Smooth muscle cell (in vitro differentiated cells): ENCODE measurements at regions not wholly inside any gene's neighbourhood (a gene's known extent, or its start where the extent isn't known, plus 50 kb on each side); places are given as distances from the start of the nearest gene placed in this dataset.

ENCODE experiments used
- DNase-seq: peaks from one replicate; lab custom pipeline; 2025; ENCODE audit not compliant: unreplicated experiment; lab: John Stamatoyannopoulos, UW
- H2AFZ ChIP-seq: fragments of 200-600 bp; sonication (generic); 2 replicates; pipeline ENCODE4 v1.6.0; 2016; ENCODE audit warnings: antibody characterized with exemption, low read depth, mild to moderate bottlenecking
- H3F3A ChIP-seq: fragments of 200-600 bp; sonication (generic); 2 replicates; pipeline ENCODE4 v1.6.0; 2017; ENCODE audit warnings: antibody characterized with exemption, low read depth
- H3K27ac ChIP-seq: fragments of 200-600 bp; sonication (generic); 2 replicates; pipeline ENCODE4 v1.5.1; 2016; ENCODE audit warnings: low read depth, mild to moderate bottlenecking
- H3K27me3 ChIP-seq: fragments of 200-600 bp; sonication (generic); 2 replicates; pipeline ENCODE4 v1.6.1; 2016; ENCODE audit warnings: low read depth, mild to moderate bottlenecking
- H3K36me3 ChIP-seq: fragments of 200-600 bp; sonication (generic); 2 replicates; pipeline ENCODE4 v1.5.1; 2016; ENCODE audit warnings: low read depth
- H3K4me1 ChIP-seq: fragments of 200-600 bp; sonication (generic); 2 replicates; pipeline ENCODE4 v1.5.1; 2016; ENCODE audit warnings: low read depth
- H3K4me2 ChIP-seq: fragments of 200-600 bp; sonication (generic); 2 replicates; pipeline ENCODE4 v1.6.0; 2016; ENCODE audit warnings: mild to moderate bottlenecking
- H3K4me3 ChIP-seq: fragments of 200-600 bp; sonication (generic); 2 replicates; pipeline ENCODE4 v1.5.1; 2016; ENCODE audit warnings: mild to moderate bottlenecking
- H3K79me2 ChIP-seq: fragments of 200-600 bp; sonication (generic); 2 replicates; pipeline ENCODE4 v1.6.0; 2016; ENCODE audit warnings: low read depth, mild to moderate bottlenecking
- H3K9ac ChIP-seq: fragments of 200-600 bp; sonication (generic); 2 replicates; pipeline ENCODE4 v1.6.0; 2016; ENCODE audit warnings: low read depth
- H3K9me3 ChIP-seq: fragments of 200-600 bp; sonication (generic); replicated peaks from 2 replicates; pipeline ENCODE4 v1.5.1; 2016; ENCODE audit warnings: low read depth
- H4K20me1 ChIP-seq: fragments of 200-600 bp; sonication (generic); 2 replicates; pipeline ENCODE4 v1.6.0; 2016; ENCODE audit warnings: low read depth
- WGBS: methylation state at CpG from one replicate; pipeline ENCODE4 v1.1.7; 2016; ENCODE audit warnings: low lambda C conversion rate; 5-methylcytosine and 5-hydroxymethylcytosine counted together
- TF ChIP-seq, protein P1 (sequence below): fragments of 200-600 bp; sonication (generic); IDR thresholded peaks from 2 replicates; pipeline ENCODE4 v1.5.1; 2017; ENCODE audit warnings: borderline replicate concordance, mild to moderate bottlenecking, antibody characterized with exemption; ENCODE audit not compliant: insufficient read depth, poor library complexity, severe bottlenecking

- Histone ChIP-seq H3K9me3 (no peaks in the 10 kb centered on the region), H3F3A (no peaks in the 10 kb centered on the region), H3K36me3 (no peaks in the 10 kb centered on the region), H3K9ac (no peak overlapping the region), H3K79me2 (no peaks in the 10 kb centered on the region), H3K27me3 (no peaks in the 10 kb centered on the region), H3K4me1 (no peaks in the 10 kb centered on the region), H3K4me2 (no peak overlapping the region), H4K20me1 (no peaks in the 10 kb centered on the region), H3K27ac (no peak overlapping the region), H3K4me3 (no peak overlapping the region), H2AFZ (no peak overlapping the region)
- TF ChIP-seq, protein P1, sequence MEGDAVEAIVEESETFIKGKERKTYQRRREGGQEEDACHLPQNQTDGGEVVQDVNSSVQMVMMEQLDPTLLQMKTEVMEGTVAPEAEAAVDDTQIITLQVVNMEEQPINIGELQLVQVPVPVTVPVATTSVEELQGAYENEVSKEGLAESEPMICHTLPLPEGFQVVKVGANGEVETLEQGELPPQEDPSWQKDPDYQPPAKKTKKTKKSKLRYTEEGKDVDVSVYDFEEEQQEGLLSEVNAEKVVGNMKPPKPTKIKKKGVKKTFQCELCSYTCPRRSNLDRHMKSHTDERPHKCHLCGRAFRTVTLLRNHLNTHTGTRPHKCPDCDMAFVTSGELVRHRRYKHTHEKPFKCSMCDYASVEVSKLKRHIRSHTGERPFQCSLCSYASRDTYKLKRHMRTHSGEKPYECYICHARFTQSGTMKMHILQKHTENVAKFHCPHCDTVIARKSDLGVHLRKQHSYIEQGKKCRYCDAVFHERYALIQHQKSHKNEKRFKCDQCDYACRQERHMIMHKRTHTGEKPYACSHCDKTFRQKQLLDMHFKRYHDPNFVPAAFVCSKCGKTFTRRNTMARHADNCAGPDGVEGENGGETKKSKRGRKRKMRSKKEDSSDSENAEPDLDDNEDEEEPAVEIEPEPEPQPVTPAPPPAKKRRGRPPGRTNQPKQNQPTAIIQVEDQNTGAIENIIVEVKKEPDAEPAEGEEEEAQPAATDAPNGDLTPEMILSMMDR, result no peak
- no peak for DNase-seq
- 70% methylated on average over 3 of the region's 3 CpGs for whole genome bisulfite sequencing
These were observed 193.6 kb upstream of the BTBD3 start for GRCh38 chr20:11724097-11724496.

DNA sequence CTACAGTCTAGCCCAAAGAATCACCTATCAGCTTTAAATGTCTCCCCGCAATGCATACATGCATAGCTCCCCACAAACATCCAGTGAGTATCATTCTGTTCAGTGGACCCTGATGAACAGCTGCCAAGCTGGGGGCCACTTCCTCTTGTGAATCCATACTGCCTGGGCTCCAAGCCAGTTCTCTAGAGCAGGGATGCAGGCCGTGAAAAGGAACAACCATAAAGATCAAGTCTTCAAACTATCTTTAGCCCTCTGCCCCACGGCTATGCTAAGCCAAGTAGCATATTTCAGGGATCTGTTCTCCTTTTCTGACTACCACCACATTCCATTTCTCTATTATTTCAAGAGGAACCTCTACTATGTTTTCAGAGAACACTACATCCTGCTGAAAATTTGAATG, 191.7 kb upstream of the BTBD3 start:
- Histone ChIP-seq H3K4me2 (no peak overlapping the region), H2AFZ (no peak overlapping the region), H4K20me1 (no peaks in the 10 kb centered on the region), H3K9ac (no peak overlapping the region), H3K9me3 (no peaks in the 10 kb centered on the region), H3K79me2 (no peaks in the 10 kb centered on the region), H3K4me1 (no peaks in the 10 kb centered on the region), H3K4me3 (no peak overlapping the region), H3K27me3 (no peaks in the 10 kb centered on the region), H3K27ac (no peak overlapping the region), H3K36me3 (no peaks in the 10 kb centered on the region), H3F3A (no peaks in the 10 kb centered on the region)
- TF ChIP-seq, protein P1, result no peak
- whole genome bisulfite sequencing, result 44% methylated on average over 3 of the region's 3 CpGs
- DNase-seq, result no peak

GRCh38 chr20:11727708-11728107, 190.0 kb upstream of the BTBD3 start:
- Histone ChIP-seq H3K36me3 (no peaks in the 10 kb centered on the region), H3K4me1 (no peaks in the 10 kb centered on the region), H3K9me3 (no peaks in the 10 kb centered on the region), H3K4me3 (no peak overlapping the region), H3K79me2 (no peaks in the 10 kb centered on the region), H4K20me1 (no peaks in the 10 kb centered on the region), H3K27ac (no peak overlapping the region), H3K4me2 (no peak overlapping the region), H3K9ac (no peak overlapping the region), H3F3A (no peaks in the 10 kb centered on the region), H3K27me3 (no peaks in the 10 kb centered on the region), H2AFZ (no peak overlapping the region)
- WGBS, result 54% methylated on average over 1 of the region's 1 CpG
- TF ChIP-seq, protein P1, result no peak
- no peak for DNase-seq

DNA sequence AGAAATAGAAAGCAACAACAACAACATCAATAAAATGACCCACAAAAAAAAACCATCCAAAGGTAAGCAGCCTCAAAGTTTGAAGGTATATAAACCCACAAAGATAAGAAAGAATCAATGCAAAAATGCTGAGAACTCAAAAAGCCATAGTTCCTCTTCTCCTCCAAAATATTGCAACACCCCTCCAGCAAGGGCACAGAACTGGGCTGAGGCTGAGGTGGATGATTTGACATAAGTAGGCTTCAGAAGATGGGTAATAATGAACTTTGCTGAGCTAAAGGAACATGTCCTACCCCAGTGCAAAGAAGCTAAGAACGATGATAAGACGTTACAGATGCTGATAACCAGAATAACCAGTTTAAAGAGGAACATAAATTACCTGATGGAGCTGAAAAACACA, 188.8 kb upstream of the BTBD3 start:
- Histone ChIP-seq H2AFZ (no peak overlapping the region), H3K36me3 (no peaks in the 10 kb centered on the region), H3K4me1 (no peaks in the 10 kb centered on the region), H3F3A (no peaks in the 10 kb centered on the region), H3K79me2 (no peaks in the 10 kb centered on the region), H3K9me3 (no peaks in the 10 kb centered on the region), H3K27me3 (no peaks in the 10 kb centered on the region), H4K20me1 (no peaks in the 10 kb centered on the region), H3K4me3 (no peak overlapping the region), H3K27ac (no peak overlapping the region), H3K9ac (no peak overlapping the region), H3K4me2 (no peak overlapping the region)
- no peak for DNase-seq
- 54% methylated on average over 2 of the region's 2 CpGs for WGBS
- TF ChIP-seq, protein P1, result no peak
